Large intestine (tissue), 3 donors: ENCODE measurements at regions not wholly inside any gene's neighbourhood (a gene's known extent, or its start where the extent isn't known, plus 50 kb on each side); places are given as distances from the start of the nearest gene placed in this dataset.
"Not testable (repeated sequence)": the region's sequence is repeated elsewhere in the genome, so short reads cannot be mapped to it uniquely, and the experiment has no call there.

Source experiments
- DNase-seq, 2 donors: peaks; one replicate each; pipeline versions ENCODE4 v3.0.0 to v3.0.0-alpha.2; 2013
- H3K27ac ChIP-seq: one replicate; pipeline ENCODE4 v1.5.1; 2013; ENCODE audit warnings: low read length
- H3K27me3 ChIP-seq: 2 replicates; pipeline ENCODE4 v1.6.1; 2013; ENCODE audit warnings: low read length; ENCODE audit not compliant: control insufficient read depth, insufficient read depth
- H3K36me3 ChIP-seq: 2 replicates; pipeline ENCODE4 v1.6.1; 2013; ENCODE audit warnings: low read length; ENCODE audit not compliant: control insufficient read depth, insufficient read depth
- H3K4me1 ChIP-seq: one replicate; pipeline ENCODE4 v1.6.1; 2013; ENCODE audit warnings: low read length; ENCODE audit not compliant: control insufficient read depth, insufficient read depth
- H3K4me3 ChIP-seq: one replicate; pipeline ENCODE4 v1.5.1; 2013; ENCODE audit warnings: low read length
- H3K9me3 ChIP-seq: one replicate; pipeline ENCODE4 v1.6.1; 2013; ENCODE audit warnings: mild to moderate bottlenecking, low read depth, low read length, moderate library complexity; ENCODE audit not compliant: control insufficient read depth
- WGBS: methylation state at CpG from one replicate; pipeline ENCODE4 v1.1.5; 2013; ENCODE audit warnings: low lambda C conversion rate; ENCODE audit not compliant: insufficient coverage; 5-methylcytosine and 5-hydroxymethylcytosine counted together

DNA sequence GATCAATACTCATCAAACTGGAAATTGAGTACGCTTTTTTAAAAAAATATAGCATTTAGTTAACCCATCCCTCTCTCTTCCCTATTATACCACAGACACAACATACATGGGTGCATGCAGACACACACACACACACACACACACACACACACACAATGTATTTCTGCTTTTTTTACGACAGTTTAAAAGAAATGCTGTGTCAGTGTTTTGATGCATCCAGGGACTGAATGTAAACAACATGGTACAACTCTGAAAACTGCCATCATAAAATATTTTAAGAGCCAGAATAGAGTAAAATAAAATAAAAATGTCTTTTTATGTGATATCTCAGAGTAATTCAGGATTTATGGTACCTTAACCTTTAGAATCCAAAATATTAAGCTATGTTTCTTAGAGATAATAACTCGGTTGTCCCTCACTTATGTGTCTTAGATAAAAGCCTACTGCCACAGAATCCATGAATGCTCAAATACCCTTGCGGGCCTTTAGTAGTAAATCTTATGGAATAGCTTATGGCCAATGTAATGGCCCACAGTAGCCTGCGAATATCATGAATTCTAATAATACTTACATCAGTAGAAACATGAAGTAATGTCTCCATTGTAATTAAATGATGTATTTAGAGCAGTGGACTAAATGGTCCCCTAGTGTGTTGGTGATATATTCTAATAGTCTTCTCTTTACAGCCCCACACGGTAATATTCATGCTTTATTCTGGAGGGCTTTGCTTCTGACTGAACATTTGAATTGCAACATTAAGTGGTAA is 251.6 kb upstream of the FIGN start:
- Histone ChIP-seq H3K27me3 (no peaks in the 10 kb centered on the region), H3K4me3 (no peak overlapping the region), H3K9me3 (no peaks in the 10 kb centered on the region), H3K36me3 (no peaks in the 10 kb centered on the region), H3K27ac (no peak overlapping the region), H3K4me1 (no peaks in the 10 kb centered on the region)
- DNase-seq, result no peak
- 75% methylated on average over 2 of the region's 6 CpGs for WGBS

DNA sequence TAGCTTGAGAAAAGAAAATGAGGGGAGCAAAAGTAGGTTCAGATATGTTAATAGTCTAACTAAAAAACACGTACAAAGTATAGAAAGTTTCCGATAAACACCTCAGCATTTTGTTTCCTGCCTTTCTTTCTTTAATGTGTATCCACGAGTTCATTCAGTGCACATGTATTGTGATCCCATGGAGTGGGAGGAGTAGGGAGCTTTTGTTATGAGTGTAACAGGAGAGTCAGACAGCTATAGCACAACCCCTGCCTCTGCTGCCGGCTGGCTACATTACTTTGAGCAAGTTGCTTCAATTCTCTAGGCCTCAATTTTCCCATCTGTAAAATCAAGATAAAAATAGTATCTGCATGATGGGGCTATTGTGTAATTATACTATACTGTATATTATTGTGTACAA is 249.2 kb upstream of the FIGN start:
- Histone ChIP-seq H3K9me3 (no peaks in the 10 kb centered on the region), H3K4me1 (no peaks in the 10 kb centered on the region), H3K4me3 (no peak overlapping the region), H3K36me3 (no peaks in the 10 kb centered on the region), H3K27me3 (no peaks in the 10 kb centered on the region), H3K27ac (no peak overlapping the region)
- DNase-seq, result no peak
- whole genome bisulfite sequencing, result no CpG with 5 or more reads among the region's 4 CpGs

DNA sequence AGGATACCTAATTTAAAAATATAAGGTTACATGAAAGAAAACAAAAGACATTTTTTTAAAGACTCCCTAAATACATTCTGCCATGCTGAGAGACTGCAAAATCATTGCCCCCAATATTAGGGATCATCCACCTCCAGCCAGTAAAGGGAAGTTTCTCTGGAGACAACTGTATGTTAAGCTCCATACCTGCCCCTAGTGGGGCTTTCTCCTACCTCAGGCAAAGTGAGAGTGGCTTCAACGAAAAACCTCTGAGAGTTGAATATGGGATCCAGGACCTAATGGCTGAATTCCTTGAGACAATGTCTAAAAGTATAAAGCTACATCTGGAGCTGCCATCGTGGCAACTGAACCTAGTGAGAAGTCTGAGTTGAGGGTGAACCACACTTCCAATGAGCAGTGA is 248.1 kb upstream of the FIGN start:
- no peaks in the 10 kb centered on the region for H3K27me3 ChIP-seq
- H3K9me3 ChIP-seq, result no peaks in the 10 kb centered on the region

DNA sequence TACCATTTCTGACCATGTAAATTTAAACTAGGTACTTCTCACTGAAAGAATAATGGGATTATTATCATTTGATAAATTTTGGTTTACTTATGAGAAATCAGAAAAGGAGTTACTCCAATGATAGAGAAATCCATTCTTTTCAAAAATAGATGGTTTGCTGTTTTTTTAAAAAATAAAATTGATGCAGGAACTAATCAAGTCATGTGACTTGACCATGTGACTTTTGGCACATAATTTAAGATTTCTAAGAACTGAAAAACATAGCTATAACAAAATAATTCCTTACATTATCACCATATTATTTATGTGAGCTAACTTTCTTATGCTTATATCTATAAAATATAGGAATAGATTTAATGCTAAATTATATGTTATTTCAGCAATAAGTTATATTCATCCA is 247.1 kb upstream of the FIGN start:
- no peaks in the 10 kb centered on the region for H3K27me3 ChIP-seq
- H3K27ac ChIP-seq, result no peak overlapping the region
- no peaks in the 10 kb centered on the region for H3K9me3 ChIP-seq
- no peaks in the 10 kb centered on the region for H3K36me3 ChIP-seq
- DNase-seq, result no peak
- no peak overlapping the region for H3K4me3 ChIP-seq
- no peaks in the 10 kb centered on the region for H3K4me1 ChIP-seq

More for the DNA sequence above, 248.1 kb upstream of the FIGN start:
- Histone ChIP-seq H3K36me3 (no peaks in the 10 kb centered on the region), H3K4me1 (no peaks in the 10 kb centered on the region), H3K27ac (no peak overlapping the region), H3K4me3 (no peak overlapping the region)
- DNase-seq, result no peak
- no CpG with 5 or more reads among the region's 2 CpGs for WGBS

DNA sequence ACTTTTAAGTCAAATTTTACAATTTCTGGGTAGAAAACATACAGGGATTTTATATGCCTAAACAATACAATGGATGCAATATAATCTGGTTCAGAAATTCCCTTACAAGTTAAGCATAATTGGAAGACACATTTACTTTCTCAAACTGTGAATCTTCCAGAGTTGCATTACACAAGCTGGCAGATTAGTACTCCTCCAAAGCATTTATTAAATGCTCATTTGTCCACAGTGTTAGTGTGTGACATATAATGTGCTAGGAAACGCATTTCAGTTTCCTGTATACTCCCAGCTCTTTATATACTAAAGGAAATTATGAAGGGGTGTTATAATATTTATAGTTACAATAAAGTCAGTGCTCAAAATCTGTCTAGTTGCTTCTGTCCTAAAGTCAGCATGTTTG is 239.0 kb upstream of the FIGN start:
- no peak overlapping the region for H3K27ac ChIP-seq
- no peak overlapping the region for H3K4me3 ChIP-seq
- no CpG with 5 or more reads among the region's 1 CpG for WGBS
- H3K9me3 ChIP-seq, result no peaks in the 10 kb centered on the region
- no peak for DNase-seq
- no peaks in the 10 kb centered on the region for H3K27me3 ChIP-seq
- no peaks in the 10 kb centered on the region for H3K4me1 ChIP-seq
- no peaks in the 10 kb centered on the region for H3K36me3 ChIP-seq

DNA sequence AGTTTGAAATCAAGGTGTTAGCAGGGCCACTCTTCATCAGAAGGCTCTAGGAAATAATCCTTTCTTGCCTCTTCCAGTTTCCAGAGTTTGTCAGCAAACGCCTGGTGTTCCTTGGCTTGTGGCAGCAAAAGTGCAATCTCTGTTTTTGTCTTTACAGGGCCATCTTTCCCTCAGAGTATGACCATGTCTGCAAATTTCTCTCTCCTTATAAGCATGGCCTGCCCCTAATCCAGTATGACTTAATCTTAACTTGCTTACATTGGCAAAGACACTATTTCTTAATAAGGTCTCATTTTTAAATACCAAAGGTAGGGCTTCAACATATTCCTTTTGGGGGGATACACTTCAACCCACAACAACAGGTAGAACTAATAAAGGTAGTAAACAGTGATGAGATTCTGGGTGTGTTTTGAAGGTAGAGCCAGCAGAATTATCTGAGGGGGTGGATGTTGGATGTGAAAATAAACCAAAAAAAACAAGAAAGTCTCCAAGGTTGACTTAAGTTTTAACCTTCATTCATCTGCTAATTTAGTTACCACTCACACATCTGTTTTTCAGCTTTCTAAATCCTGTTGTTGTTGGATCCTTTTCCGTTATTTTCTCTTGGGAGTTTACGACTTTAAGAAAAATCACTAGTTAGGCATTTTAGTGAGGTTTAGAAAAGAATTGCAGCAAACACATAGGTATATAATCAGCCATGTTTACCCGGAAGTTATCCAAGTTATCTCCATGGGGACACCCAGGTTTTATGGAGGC is 234.4 kb upstream of the FIGN start:
- Histone ChIP-seq H3K27me3 (no peaks in the 10 kb centered on the region), H3K27ac (no peak overlapping the region), H3K36me3 (no peaks in the 10 kb centered on the region), H3K4me1 (no peaks in the 10 kb centered on the region), H3K9me3 (no peaks in the 10 kb centered on the region), H3K4me3 (no peak overlapping the region)
- DNase-seq, result no peak
- 81% methylated on average over 3 of the region's 4 CpGs for WGBS

DNA sequence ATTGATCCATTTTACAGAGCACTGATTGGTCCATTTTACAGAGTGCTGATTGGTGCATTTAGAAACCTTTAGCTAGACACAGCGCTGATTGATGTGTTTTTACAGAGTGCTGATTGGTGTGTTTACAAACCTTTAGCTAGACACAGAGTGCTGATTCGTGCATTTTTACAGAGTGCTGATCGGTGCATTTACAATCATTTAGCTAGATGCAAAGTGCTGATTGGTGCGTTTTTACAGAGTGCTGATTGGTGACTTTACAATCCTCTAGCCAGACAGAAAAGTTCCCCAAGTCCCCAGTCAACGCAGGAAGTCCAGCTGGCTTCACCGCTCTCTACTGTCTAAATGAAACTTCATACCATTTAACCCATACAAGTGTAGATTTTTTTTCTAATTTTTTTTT is 228.5 kb upstream of the FIGN start:
- H3K27me3 ChIP-seq, DNase-seq, H3K27ac ChIP-seq, H3K4me3 ChIP-seq, H3K4me1 ChIP-seq, H3K9me3 ChIP-seq, H3K36me3 ChIP-seq: not testable (repeated sequence)
- 100% methylated on average over 1 of the region's 6 CpGs for whole genome bisulfite sequencing

DNA sequence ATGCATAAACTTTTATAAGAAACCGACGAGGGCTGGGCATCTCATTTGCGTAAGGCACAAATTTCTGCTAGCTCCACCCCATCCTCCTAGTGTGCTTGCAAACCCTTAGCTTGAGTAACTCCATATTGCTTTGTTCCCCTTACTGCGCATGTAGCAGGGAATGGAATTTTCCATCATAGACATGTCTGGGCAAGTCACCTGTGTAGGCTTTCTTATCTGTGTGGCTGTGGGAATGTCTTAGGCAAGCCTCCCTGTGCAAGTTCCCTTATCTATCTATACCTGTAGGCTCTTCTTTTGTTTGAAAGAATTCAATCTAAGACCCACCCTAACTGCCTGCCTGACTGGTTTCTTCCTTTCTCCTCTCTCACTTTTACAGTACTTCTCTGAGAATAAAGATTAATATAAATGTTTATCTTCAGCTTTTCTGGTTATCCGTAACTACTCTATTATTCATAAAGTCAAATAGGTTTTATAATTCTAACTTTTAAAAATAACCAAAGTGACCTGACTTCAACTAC is 217.6 kb upstream of the FIGN start:
- Histone ChIP-seq H3K4me1 (no peaks in the 10 kb centered on the region), H3K9me3 (no peaks in the 10 kb centered on the region), H3K27ac (no peak overlapping the region), H3K36me3 (no peaks in the 10 kb centered on the region), H3K27me3 (no peaks in the 10 kb centered on the region), H3K4me3 (no peak overlapping the region)
- DNase-seq, result no peak
- 89% methylated on average over 1 of the region's 5 CpGs for WGBS

DNA sequence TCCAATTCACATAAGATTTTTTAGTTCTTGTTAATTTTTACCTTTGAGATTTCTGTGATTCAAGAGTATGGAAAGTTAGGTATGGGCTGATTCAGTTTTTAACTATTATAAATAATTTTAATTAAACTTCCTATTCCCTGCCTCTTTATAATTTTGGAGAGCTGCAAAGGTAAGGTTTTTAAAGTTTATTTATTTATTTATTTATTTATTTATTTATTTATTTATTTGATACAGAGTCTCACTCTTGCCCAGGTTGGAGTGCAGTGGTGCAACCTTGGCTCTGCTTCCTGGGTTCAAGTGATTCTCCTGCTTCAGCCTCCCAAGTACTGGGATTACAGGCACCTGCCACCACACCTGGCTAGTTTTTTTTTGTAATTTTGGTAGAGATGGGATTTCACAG is 215.5 kb upstream of the FIGN start:
- no peak overlapping the region for H3K4me3 ChIP-seq
- H3K4me1 ChIP-seq, result no peaks in the 10 kb centered on the region
- no peaks in the 10 kb centered on the region for H3K9me3 ChIP-seq
- no peaks in the 10 kb centered on the region for H3K36me3 ChIP-seq
- no peaks in the 10 kb centered on the region for H3K27me3 ChIP-seq
- DNase-seq, result no peak
- no peak overlapping the region for H3K27ac ChIP-seq

DNA sequence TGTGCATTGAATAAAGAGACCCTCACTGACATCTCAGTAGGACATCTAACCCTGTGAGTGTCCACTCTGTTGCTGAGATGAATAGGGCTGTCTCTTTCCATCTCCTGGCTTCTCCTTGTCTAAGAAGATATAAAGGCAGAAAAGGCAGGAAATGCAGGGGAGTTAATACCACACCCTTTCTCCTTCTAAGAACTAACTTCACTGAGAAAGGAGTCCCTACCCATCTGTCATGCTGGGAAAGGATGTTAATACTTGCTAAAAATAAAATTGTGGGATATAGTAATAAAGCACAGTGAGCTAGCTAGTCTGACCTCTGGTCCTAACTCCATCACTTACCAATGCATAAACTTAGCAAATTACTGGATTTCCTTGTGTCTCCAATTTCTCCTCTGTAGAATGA is 213.9 kb upstream of the FIGN start:
- H3K9me3 ChIP-seq, result no peaks in the 10 kb centered on the region
- H3K27me3 ChIP-seq, result no peaks in the 10 kb centered on the region
- H3K27ac ChIP-seq, result no peak overlapping the region
- no peak overlapping the region for H3K4me3 ChIP-seq
- DNase-seq, result no peak
- H3K4me1 ChIP-seq, result no peaks in the 10 kb centered on the region
- H3K36me3 ChIP-seq, result no peaks in the 10 kb centered on the region

DNA sequence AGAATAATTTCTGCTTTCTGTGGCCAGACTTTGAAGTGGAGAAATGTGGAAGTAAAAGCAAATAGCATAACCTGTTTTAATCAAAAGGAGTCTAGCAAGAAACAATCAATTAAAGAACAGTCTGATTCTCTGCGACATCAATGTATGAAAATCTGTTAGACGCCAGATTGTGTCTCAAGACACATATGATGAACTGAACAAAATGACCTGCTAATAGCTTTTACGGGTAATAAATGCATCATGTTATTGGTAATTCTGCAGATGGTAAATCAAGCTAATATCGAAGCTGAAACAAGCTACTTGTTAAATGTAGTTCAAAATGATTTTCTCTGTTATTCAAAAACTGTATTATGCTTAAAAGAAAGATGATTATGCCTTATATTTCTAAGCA is 208.5 kb upstream of the FIGN start:
- Histone ChIP-seq H3K27me3 (no peaks in the 10 kb centered on the region), H3K4me1 (no peaks in the 10 kb centered on the region), H3K27ac (no peak overlapping the region), H3K36me3 (no peaks in the 10 kb centered on the region), H3K9me3 (no peaks in the 10 kb centered on the region), H3K4me3 (no peak overlapping the region)
- DNase-seq, result no peak
- 100% methylated on average over 2 of the region's 4 CpGs for WGBS
